Transverse colon (tissue), 4 donors: ENCODE measurements at regions not wholly inside any gene's neighbourhood (a gene's known extent, or its start where the extent isn't known, plus 50 kb on each side); places are given as distances from the start of the nearest gene placed in this dataset.

Experiments used
- EP300 ChIP-seq: sonication (generic); formaldehyde crosslinking; IDR thresholded peaks from one replicate; pipeline ENCODE4 v1.6.1; 2017; ENCODE audit warnings: antibody characterized with exemption, low read depth
- POLR2A ChIP-seq: fragments of 450-650 bp; IDR thresholded peaks from one replicate; pipeline ENCODE4 v1.6.1; 2016; ENCODE audit warnings: antibody characterized with exemption, mild to moderate bottlenecking, moderate library complexity
- POLR2AphosphoS5 ChIP-seq, 3 donors: sonication (generic); formaldehyde crosslinking; IDR thresholded peaks; one replicate each; pipeline ENCODE4 v1.6.1; 2016; ENCODE audit warnings: antibody characterized with exemption in 3 of 3
- TF ChIP-seq, protein P1 (sequence below), 5 experiments: fragments of 200-600 bp in 3 of 5; fragments of 450-650 bp in 2 of 5; sonication (generic) in 3 of 5; IDR thresholded peaks; 1 replicate in 2 of 5; 2 replicates in 3 of 5; pipeline ENCODE4 v1.5.1; 2016 to 2017; ENCODE audit warnings: antibody characterized with exemption in 5 of 5, inconsistent platforms in 3 of 5, mild to moderate bottlenecking in 2 of 5, moderate library complexity in 1 of 5

DNA sequence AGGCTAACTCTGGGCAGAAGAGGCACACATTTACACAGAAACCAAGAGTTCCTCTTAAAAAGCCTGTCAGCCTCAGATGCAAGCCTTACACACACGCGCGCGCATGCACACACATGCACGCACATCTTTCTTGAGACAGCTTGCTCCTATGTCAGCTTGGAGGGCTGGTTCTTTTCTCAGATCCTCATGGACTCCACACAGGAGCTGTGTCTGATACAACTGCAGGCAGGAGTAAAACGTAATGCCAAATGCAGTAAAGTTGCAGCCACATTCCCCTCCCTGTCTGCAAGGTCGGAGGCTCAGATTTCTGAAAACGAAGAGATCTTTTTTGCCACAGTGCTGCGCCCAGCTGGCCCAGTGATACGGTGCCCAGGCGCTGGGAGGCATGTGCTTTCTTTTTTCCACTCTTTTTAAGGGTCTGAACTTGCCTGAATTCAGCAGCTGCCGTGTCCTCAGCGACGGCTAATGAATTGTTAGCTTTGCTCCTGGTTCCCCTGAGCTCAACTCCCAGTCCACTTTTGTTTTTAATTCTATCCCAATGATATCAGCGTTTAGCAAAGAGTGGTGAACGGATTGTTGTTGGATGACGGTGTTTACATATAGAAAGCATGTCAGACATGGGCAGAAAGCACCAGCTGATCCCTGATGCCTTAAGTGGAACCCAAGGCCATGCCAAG is 72.9 kb upstream of the FOXN3 start:
- TF ChIP-seq, protein P1, sequence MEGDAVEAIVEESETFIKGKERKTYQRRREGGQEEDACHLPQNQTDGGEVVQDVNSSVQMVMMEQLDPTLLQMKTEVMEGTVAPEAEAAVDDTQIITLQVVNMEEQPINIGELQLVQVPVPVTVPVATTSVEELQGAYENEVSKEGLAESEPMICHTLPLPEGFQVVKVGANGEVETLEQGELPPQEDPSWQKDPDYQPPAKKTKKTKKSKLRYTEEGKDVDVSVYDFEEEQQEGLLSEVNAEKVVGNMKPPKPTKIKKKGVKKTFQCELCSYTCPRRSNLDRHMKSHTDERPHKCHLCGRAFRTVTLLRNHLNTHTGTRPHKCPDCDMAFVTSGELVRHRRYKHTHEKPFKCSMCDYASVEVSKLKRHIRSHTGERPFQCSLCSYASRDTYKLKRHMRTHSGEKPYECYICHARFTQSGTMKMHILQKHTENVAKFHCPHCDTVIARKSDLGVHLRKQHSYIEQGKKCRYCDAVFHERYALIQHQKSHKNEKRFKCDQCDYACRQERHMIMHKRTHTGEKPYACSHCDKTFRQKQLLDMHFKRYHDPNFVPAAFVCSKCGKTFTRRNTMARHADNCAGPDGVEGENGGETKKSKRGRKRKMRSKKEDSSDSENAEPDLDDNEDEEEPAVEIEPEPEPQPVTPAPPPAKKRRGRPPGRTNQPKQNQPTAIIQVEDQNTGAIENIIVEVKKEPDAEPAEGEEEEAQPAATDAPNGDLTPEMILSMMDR (IDR thresholded peaks at IDR 0.05): no peak
- TF ChIP-seq POLR2AphosphoS5 (IDR thresholded peaks at IDR 0.05) (no peak), POLR2A (no peak), EP300 (no peak)
